IPS-NIHi11 (cell line): ENCODE measurements at regions not wholly inside any gene's neighbourhood (a gene's known extent, or its start where the extent isn't known, plus 50 kb on each side); places are given as distances from the start of the nearest gene placed in this dataset.
"Not testable (repeated sequence)": the region's sequence is repeated elsewhere in the genome, so short reads cannot be mapped to it uniquely, and the experiment has no call there.

Experiments used
- DNase-seq: peaks from one replicate; pipeline ENCODE4 v3.0.0; 2012; ENCODE audit warnings: mixed read lengths, low spot score

DNA sequence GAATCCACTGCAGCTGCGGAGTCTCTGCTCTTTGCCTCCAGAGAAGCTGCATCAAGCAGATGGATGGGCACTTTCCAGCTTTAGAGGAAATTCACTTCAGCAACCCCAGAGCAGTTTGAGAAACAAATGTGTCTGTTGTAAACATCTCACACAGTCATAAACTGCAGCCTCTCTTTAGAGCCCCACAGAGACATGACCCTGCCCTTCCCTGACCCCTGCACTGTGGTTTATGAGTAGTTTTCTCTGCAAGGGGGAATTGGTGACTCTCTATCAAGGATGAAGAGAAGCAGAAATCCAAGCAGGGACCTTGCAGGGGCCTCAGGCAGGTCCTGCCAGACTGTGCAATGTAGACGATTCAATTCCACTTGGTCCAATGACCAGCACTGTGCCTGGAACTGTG lies 160.2 kb downstream of the SH2D4B start:
- no peak for DNase-seq

- DNase-seq, result peak; percentile 87
Measured at GRCh38 chr10:80699602-80700039, 161.9 kb downstream of the SH2D4B start.

DNA sequence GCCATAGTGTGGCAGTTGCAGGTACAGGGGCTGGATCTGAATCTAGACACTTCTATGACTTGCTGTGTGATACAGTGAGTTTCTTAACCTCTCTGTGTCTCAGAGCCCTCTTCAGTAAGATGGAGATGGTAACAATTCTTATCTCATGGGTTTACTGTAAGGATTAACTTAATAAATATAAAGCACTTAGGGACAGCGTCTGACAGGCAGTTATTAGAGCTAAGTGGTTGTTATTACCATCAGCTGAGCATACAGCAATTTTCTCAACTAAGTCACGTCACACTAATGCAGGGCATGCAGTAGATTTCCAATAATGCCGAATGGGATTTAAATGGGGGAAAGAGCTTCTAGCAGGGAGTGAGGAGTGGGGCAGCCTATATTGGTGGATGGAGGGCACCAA lies 162.6 kb downstream of the SH2D4B start:
- DNase-seq, result no peak

- no peak for DNase-seq
Measured at GRCh38 chr10:80700760-80701444, 163.2 kb downstream of the SH2D4B start.

DNA sequence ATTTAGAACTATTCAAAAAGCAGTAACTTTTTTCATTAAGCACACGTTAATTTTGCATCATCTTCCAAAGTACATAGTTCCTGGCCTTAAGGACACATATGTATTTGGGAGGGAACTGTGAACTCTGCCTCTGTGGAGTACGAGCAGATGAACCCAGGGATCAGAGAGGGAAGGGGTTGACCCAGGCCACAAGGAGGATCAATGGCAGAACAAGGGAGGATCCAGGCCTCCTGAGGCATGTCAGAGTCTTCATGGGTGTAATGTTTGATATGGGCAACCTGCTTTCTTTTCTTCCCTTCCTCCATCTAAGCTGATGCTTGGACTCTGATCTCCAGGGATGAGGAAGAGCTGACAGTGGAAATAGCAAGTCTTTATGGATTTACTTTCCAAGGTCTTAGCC lies 164.0 kb downstream of the SH2D4B start:
- DNase-seq, result no peak

DNA sequence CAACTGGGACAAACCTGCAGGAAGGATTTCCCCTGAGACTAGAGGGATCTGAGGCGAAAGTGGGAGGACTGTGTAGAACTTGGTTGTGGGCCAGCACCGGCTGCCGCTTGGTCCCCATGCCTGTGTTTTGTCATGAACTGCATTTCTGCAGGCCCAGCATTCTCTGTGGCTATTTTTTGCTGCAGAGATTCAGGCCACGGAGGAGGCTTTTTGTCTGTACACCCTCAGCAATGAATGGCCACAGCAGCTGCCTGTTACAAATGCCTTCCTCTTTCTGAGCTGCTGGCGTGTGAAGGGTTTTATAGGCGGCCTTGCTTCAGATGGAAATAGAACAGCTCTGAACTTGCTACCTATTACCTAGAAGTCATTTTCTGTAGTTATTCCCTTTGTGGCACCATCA lies 164.4 kb downstream of the SH2D4B start:
- no peak for DNase-seq

- DNase-seq, result no peak
Measured at GRCh38 chr10:80705899-80706298, 168.2 kb downstream of the SH2D4B start.

- no peak for DNase-seq
Measured at GRCh38 chr10:80708185-80708584, 170.5 kb downstream of the SH2D4B start.

GRCh38 chr10:80708808-80709207 lies 171.1 kb downstream of the SH2D4B start:
- DNase-seq, result no peak

DNA sequence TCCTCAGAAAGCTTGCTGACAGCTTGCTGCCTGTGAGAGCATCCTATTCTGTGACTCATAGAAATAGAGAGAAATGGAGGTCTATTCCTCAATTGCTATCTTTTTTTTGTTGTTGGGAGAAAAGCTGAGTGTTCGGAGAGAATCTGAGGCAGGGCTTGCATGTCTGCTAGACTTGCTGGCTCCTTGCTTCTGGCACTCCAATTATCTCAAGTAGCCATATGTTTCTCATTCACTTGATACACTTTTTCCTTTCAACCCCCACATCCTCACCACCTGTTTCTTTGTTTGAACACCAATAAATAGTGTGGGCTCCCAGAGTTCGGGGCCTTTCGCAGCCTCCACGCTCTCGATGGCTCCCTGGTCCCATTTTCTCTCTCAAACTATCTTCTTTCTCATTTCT lies 172.2 kb downstream of the SH2D4B start:
- no peak for DNase-seq

- DNase-seq, result no peak
Measured at GRCh38 chr10:80713398-80713928, 175.8 kb downstream of the SH2D4B start.

GRCh38 chr10:80714566-80714965 lies 176.9 kb downstream of the SH2D4B start:
- no peak for DNase-seq

DNA sequence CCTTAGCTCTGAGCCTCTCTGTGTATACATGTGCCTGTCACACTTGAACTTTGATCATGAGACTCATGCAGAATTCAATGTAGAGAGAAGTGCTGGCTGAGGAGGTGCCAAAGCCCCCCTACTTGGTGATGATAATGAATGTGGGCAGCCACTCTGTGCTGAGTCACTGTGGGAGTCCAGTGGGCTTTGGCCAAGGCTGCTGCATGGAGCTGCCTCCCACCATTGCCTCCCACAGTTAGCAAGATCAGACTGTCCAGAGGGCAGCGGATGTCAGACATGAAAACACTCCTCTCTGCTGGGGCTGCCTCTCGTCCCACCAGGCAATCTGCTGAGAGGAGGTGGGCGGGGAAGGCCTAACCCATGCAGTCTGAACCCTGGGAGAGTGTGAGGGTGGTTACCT lies 180.3 kb downstream of the SH2D4B start:
- DNase-seq, result no peak

GRCh38 chr10:80719935-80720334 lies 182.2 kb downstream of the SH2D4B start:
- no peak for DNase-seq

DNA sequence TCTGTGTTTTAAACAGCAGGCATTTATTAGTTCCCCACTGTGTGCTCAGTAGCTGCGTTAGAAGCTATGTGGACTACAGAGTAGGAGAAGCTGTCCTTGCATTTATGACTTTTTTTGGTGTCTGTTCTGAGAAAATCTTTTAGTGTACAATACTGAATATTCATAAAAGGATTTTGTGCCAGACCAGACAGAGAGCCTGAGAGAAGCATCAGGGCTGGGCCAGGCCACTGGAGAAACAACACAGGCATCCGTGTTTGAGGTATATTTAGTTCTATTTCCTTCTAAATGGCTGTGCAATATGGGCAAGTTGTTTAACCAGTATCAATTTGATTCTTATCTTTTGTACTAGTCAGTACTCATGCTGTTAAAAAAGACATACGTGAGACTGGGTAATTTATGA lies 182.8 kb downstream of the SH2D4B start:
- no peak for DNase-seq

- DNase-seq, result not testable (repeated sequence)
Measured at GRCh38 chr10:80728354-80728753, 190.7 kb downstream of the SH2D4B start.

- no peak for DNase-seq
Measured at GRCh38 chr10:80729896-80730295, 192.2 kb downstream of the SH2D4B start.

DNA sequence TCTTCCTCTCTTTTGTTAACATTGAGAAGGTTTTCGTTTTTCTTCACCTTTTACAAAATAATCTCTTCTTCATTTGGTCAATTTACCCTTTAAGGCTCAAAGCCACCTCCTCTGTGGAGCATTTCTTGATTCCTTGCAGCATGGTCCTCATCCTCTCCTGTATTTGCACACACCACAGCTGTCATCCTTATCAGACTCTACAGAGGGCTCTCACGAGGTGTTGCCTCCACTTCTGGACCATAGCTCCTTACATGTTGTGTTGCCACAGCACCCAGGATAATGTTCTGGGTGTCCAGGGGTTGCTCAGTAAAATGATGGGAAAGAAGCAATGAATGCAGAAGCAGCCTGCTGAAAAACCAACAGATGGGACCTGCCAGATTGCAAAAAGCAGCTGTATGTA lies 192.8 kb downstream of the SH2D4B start:
- DNase-seq, result no peak

DNA sequence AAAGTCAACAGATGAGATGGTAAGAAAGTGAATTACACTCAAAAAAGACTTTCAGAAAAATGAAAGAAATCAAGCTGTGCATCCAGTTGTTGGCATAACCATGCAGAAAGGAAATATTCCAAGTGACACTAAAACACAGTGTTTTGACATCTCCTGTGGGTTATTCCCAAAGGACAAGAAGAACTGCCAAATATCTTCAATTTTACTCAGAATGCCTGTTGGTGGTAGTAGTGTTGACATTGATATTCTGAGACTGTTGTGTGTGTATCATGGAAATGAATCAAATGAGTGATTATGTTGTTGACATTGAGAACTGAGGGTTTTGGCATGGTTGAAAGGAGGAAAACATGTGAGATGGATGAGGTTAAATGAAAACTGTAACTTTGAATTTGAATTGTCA lies 196.9 kb downstream of the SH2D4B start:
- no peak for DNase-seq

DNA sequence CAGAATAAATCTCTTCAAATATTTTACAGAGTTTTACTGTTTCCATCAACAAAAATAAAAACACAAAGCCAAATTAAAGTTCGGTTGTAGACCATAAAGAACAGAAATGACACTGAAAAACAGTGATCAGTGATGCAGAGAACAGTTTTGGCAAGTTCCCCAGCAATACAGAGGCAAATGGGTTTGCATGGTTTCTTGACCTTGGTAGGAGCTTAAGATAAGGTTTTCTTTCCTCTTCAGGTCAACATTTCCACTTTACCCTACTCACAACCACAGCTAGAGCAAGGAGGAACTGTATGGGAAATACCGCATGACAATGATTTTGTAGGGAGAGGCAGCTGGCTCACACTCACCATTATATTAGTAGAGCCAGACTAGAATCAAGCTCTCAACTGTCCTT lies 199.5 kb downstream of the SH2D4B start:
- DNase-seq, result no peak

DNA sequence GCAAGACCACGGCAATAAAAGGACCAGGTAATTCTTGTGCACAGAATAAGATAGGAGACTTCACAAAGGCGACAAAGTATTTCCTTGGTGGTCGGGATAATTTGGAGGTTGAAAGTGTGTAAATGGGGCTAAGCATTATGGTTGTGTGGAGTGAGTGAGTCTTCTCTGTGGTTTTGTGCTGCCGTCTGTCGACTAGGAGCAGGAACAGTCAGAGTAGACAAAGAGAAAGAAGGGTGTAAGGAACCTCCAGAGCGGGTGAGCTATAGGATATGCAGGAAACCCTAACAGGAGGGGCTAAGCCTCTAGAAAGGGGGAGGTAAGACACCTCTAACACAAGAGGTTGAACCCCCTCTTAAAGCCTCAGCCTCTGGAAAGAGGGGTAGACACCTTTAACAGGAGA lies 201.6 kb downstream of the SH2D4B start:
- no peak for DNase-seq

GRCh38 chr10:80739963-80740715 lies 202.4 kb downstream of the SH2D4B start:
- peak; percentile 41 for DNase-seq

DNA sequence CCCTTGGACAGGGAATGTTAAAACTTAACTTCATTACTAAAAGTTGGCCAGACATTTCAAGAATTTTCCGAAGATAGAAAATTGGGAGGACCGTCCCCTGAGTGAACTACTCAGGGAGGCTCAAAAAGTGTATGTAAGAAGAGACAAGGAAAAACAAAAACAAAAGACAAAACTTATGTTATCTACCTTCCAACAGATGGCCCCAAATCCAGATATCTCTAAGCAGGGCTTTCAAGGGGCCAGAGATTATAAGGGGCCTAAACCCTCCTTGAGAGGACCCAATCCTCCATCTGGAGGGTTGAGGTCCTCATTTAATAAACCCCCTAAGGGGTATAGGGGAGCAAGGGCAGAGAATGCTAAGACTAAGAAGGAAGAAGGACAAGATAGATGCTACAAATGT lies 203.6 kb downstream of the SH2D4B start:
- DNase-seq, result no peak

DNA sequence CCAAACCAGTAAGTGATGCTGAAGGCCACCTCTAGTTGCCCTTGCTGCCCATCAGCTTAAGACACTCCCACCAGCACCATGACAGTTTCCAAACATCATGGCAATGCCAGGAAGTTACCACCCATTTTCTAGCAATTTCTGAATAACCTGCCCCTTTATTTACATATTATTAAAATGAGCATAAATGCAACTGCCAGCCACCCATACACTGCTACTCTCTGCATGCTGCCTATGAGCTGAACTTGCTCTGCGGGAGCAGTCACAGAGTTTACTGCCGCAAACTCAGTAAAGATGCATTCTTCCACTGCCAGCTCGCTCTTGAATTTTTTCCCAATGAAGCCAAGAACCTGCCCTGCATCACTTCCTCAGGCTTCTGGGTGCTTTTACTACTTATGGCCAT lies 212.6 kb downstream of the SH2D4B start:
- no peak for DNase-seq
